ENCODE measurements at regions not wholly inside any gene's neighbourhood (a gene's known extent, or its start where the extent isn't known, plus 50 kb on each side); places are given as distances from the start of the nearest gene placed in this dataset.

DNA sequence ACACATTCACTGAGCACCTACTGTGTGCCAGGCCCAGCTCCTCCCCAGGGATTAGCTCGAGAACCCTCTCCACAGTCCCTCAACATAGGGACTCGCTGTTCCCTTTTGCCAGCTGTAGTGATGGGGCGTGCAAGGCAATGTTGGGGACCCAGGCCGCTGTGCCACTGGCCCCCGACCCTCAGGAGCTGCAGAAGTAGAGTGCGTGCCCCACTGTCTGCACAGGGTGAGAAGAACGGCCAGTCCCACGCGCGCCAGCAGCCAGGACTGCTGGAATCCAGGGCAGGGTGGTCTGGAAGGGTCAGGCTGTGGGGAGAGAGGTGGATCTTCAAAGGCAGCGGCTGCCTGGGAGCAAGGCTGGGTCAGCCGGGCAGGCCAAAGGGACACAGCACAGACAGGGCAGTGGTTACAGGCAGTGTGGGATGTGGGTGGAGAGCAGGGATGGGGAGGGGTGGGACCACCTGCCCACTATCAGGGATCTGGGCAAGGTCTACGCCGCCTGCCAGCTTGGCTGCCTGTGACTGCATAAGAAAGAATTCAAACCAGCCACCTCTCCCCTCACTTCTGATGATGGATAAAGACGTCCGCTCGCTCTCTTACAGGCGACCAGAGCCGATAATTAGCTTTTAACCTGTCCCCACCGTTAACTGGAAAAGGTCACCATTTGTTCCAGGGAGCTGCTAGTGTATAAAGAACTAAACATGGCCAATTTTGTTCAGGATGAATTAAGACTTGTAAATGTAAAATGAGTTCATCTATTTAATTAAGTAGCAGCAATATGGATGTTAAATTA, 86.7 kb upstream of the GSE1 start (continued):
- TF ChIP-seq, protein P1, sequence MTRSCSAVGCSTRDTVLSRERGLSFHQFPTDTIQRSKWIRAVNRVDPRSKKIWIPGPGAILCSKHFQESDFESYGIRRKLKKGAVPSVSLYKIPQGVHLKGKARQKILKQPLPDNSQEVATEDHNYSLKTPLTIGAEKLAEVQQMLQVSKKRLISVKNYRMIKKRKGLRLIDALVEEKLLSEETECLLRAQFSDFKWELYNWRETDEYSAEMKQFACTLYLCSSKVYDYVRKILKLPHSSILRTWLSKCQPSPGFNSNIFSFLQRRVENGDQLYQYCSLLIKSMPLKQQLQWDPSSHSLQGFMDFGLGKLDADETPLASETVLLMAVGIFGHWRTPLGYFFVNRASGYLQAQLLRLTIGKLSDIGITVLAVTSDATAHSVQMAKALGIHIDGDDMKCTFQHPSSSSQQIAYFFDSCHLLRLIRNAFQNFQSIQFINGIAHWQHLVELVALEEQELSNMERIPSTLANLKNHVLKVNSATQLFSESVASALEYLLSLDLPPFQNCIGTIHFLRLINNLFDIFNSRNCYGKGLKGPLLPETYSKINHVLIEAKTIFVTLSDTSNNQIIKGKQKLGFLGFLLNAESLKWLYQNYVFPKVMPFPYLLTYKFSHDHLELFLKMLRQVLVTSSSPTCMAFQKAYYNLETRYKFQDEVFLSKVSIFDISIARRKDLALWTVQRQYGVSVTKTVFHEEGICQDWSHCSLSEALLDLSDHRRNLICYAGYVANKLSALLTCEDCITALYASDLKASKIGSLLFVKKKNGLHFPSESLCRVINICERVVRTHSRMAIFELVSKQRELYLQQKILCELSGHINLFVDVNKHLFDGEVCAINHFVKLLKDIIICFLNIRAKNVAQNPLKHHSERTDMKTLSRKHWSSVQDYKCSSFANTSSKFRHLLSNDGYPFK (CRISPR knock-in tag; IDR thresholded peaks at IDR 0.05; ENCODE audit: borderline replicate concordance), result 0 out of 2 replicates have a peak, but pooled peaks have one; percentile 47
- TF ChIP-seq, protein P2, sequence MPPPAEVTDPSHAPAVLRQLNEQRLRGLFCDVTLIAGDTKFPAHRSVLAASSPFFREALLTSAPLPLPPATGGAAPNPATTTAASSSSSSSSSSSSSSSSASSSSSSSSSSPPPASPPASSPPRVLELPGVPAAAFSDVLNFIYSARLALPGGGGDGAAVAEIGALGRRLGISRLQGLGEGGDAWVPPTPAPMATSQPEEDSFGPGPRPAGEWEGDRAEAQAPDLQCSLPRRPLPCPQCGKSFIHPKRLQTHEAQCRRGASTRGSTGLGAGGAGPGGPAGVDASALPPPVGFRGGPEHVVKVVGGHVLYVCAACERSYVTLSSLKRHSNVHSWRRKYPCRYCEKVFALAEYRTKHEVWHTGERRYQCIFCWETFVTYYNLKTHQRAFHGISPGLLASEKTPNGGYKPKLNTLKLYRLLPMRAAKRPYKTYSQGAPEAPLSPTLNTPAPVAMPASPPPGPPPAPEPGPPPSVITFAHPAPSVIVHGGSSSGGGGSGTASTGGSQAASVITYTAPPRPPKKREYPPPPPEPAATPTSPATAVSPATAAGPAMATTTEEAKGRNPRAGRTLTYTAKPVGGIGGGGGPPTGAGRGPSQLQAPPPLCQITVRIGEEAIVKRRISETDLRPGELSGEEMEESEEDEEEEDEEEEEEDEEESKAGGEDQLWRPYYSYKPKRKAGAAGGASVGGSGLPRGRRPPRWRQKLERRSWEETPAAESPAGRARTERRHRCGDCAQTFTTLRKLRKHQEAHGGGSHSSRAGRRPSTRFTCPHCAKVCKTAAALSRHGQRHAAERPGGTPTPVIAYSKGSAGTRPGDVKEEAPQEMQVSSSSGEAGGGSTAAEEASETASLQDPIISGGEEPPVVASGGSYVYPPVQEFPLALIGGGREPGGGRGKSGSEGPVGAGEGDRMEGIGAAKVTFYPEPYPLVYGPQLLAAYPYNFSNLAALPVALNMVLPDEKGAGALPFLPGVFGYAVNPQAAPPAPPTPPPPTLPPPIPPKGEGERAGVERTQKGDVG (CRISPR knock-in tag; IDR thresholded peaks at IDR 0.05; ENCODE audit: borderline replicate concordance), result peak; percentile 72; the same call in 1 of the 2 replicates
- TF ChIP-seq FIP1L1 (IDR thresholded peaks at IDR 0.05; ENCODE audit: borderline replicate concordance, insufficient read depth, low read depth, low read length) (no peak), DNMT1 (CRISPR knock-in tag; IDR thresholded peaks at IDR 0.05) (no peak), SKI (IDR thresholded peaks at IDR 0.05; ENCODE audit: partially characterized antibody) (peak; percentile 82), ZNF598 (CRISPR knock-in tag; IDR thresholded peaks at IDR 0.05; ENCODE audit: borderline replicate concordance) (peak; percentile 72; the same call in 1 of the 2 replicates), TCF7 (IDR thresholded peaks at IDR 0.05; ENCODE audit: low read depth) (peak; percentile 80; the same call in 1 of the 2 replicates), ZNF3 (CRISPR knock-in tag; IDR thresholded peaks at IDR 0.05) (no peak), MAFG (CRISPR knock-in tag; IDR thresholded peaks at IDR 0.05) (no peak), RXRA (CRISPR knock-in tag; IDR thresholded peaks at IDR 0.05) (0 out of 2 replicates have a peak, but pooled peaks have one; percentile 38)
- TF ChIP-seq, protein P3, sequence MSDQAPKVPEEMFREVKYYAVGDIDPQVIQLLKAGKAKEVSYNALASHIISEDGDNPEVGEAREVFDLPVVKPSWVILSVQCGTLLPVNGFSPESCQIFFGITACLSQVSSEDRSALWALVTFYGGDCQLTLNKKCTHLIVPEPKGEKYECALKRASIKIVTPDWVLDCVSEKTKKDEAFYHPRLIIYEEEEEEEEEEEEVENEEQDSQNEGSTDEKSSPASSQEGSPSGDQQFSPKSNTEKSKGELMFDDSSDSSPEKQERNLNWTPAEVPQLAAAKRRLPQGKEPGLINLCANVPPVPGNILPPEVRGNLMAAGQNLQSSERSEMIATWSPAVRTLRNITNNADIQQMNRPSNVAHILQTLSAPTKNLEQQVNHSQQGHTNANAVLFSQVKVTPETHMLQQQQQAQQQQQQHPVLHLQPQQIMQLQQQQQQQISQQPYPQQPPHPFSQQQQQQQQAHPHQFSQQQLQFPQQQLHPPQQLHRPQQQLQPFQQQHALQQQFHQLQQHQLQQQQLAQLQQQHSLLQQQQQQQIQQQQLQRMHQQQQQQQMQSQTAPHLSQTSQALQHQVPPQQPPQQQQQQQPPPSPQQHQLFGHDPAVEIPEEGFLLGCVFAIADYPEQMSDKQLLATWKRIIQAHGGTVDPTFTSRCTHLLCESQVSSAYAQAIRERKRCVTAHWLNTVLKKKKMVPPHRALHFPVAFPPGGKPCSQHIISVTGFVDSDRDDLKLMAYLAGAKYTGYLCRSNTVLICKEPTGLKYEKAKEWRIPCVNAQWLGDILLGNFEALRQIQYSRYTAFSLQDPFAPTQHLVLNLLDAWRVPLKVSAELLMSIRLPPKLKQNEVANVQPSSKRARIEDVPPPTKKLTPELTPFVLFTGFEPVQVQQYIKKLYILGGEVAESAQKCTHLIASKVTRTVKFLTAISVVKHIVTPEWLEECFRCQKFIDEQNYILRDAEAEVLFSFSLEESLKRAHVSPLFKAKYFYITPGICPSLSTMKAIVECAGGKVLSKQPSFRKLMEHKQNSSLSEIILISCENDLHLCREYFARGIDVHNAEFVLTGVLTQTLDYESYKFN (CRISPR knock-in tag; conservative IDR thresholded peaks at IDR 0.05), result peak; percentile 59
- TF ChIP-seq, protein P4, sequence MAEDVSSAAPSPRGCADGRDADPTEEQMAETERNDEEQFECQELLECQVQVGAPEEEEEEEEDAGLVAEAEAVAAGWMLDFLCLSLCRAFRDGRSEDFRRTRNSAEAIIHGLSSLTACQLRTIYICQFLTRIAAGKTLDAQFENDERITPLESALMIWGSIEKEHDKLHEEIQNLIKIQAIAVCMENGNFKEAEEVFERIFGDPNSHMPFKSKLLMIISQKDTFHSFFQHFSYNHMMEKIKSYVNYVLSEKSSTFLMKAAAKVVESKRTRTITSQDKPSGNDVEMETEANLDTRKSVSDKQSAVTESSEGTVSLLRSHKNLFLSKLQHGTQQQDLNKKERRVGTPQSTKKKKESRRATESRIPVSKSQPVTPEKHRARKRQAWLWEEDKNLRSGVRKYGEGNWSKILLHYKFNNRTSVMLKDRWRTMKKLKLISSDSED (CRISPR knock-in tag; IDR thresholded peaks at IDR 0.05), result no peak
- TF ChIP-seq, protein P5, sequence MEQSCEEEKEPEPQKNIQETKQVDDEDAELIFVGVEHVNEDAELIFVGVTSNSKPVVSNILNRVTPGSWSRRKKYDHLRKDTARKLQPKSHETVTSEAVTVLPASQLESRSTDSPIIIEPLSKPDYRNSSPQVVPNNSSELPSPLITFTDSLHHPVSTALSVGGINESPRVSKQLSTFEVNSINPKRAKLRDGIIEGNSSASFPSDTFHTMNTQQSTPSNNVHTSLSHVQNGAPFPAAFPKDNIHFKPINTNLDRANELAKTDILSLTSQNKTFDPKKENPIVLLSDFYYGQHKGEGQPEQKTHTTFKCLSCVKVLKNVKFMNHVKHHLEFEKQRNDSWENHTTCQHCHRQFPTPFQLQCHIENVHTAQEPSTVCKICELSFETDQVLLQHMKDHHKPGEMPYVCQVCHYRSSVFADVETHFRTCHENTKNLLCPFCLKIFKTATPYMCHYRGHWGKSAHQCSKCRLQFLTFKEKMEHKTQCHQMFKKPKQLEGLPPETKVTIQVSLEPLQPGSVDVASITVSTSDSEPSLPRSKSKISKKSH (CRISPR knock-in tag; IDR thresholded peaks at IDR 0.05; ENCODE audit: borderline replicate concordance), result no peak
